K562 (cell line): ENCODE measurements at regions not wholly inside any gene's neighbourhood (a gene's known extent, or its start where the extent isn't known, plus 50 kb on each side); places are given as distances from the start of the nearest gene placed in this dataset.

ENCODE experiments used
- ATAC-seq: fragments of 200-7000 bp; cut with Tn5 transposase; 3 replicates; pipeline ENCODE4 v1.9.1; 2020; ENCODE audit warnings: moderate library complexity
- BruUV-seq: library from RNA; stranded (reverse); fragments of 400-500 nt; replicated peaks from 2 replicates; lab custom pipeline; 2021; lab: Mats Ljungman, UMichigan
- CTCF ChIA-PET: fragments of 300-600 bp; formaldehyde crosslinking; extraction: SDS; loops from one replicate; lab custom pipeline; 2021; ENCODE audit warnings: low intra/inter-chr PET ratio; lab: Yijun Ruan, JAX
- POLR2A ChIA-PET: fragments of 300-600, 350-650 bp; sonication (Branson Sonifier 250); formaldehyde crosslinking; extraction: SDS; loops from one replicate; lab custom pipeline; 2021; ENCODE audit warnings: antibody characterized with exemption, inconsistent platforms; lab: Yijun Ruan, JAX
- DNase-seq, 4 experiments: peaks; one replicate each; pipeline versions ENCODE4 v3.0.0 to v3.0.0-alpha.2; 2011 to 2018; ENCODE audit warnings: low spot score in 3 of 4, mixed read lengths in 3 of 4; ENCODE audit errors: extremely low read depth in 1 of 4
- FAIRE-seq: peaks from 2 replicates; lab custom pipeline; 2011; peaks lifted over from hg19 to GRCh38; lab: Jason Lieb, UNC
- H2AFZ ChIP-seq: 2 replicates; pipeline ENCODE4 v1.6.0; 2011; ENCODE audit warnings: low read depth, low read length, control low read depth, inconsistent platforms
- H3K27ac ChIP-seq: fragments of 200-600 bp; 3 replicates; pipeline ENCODE4 v1.8.0; 2011; ENCODE audit warnings: low read depth, mild to moderate bottlenecking, control low read depth, inconsistent platforms, low read length, moderate library complexity, mixed read lengths; ENCODE audit errors: extremely low read depth
- H3K27me3 ChIP-seq, 2 experiments: fragments of 300-600 bp in 1 of 2; 2 replicates in 1 of 2; 3 replicates in 1 of 2; pipeline versions ENCODE4 v1.6.0 to v1.8.0; 2011; ENCODE audit warnings: inconsistent platforms in 2 of 2, low read length in 2 of 2, mild to moderate bottlenecking in 1 of 2, mixed read lengths in 1 of 2, moderate library complexity in 1 of 2; ENCODE audit not compliant: control insufficient read depth in 2 of 2, insufficient read depth in 2 of 2
- H3K36me3 ChIP-seq: fragments of 300-600 bp; 3 replicates; pipeline ENCODE4 v1.8.0; 2011; ENCODE audit warnings: mild to moderate bottlenecking, low read length, inconsistent platforms; ENCODE audit not compliant: control insufficient read depth, insufficient read depth
- H3K4me1 ChIP-seq, 2 experiments: fragments of 200-600 bp in 1 of 2; replicated peaks in 1 of 2; 2 replicates in 1 of 2; 3 replicates in 1 of 2; pipeline versions ENCODE4 v1.5.1 to v1.8.0; 2011; ENCODE audit warnings: inconsistent platforms in 2 of 2, low read length in 2 of 2, mild to moderate bottlenecking in 1 of 2, mixed read lengths in 1 of 2, moderate library complexity in 1 of 2; ENCODE audit not compliant: control insufficient read depth in 2 of 2, insufficient read depth in 2 of 2
- H3K4me2 ChIP-seq: 2 replicates; pipeline ENCODE4 v1.6.1; 2011; ENCODE audit warnings: low read length, control low read depth, inconsistent platforms, mixed read lengths; ENCODE audit not compliant: insufficient read depth
- H3K4me3 ChIP-seq: fragments of 200-600 bp; sonication (generic), shearing (Covaris generic); 2 replicates; pipeline ENCODE4 v1.5.1; 2016; ENCODE audit warnings: control low read depth, inconsistent platforms
- H3K79me2 ChIP-seq: fragments of 200-600 bp; 3 replicates; pipeline ENCODE4 v1.8.0; 2011; ENCODE audit warnings: low read length, inconsistent platforms; ENCODE audit not compliant: control insufficient read depth, insufficient read depth
- H3K9ac ChIP-seq, 2 experiments: 2 replicates each; pipeline versions ENCODE4 v1.6.0 to v1.6.1; 2011; ENCODE audit warnings: low read depth in 2 of 2, low read length in 2 of 2, control low read depth in 1 of 2, inconsistent platforms in 1 of 2, mild to moderate bottlenecking in 1 of 2, mixed read lengths in 1 of 2; ENCODE audit not compliant: insufficient read depth in 1 of 2
- H3K9me1 ChIP-seq: one replicate; pipeline ENCODE4 v1.6.0; 2011; ENCODE audit warnings: inconsistent platforms, mild to moderate bottlenecking, low read length, moderate library complexity; ENCODE audit not compliant: control insufficient read depth, insufficient read depth
- H3K9me3 ChIP-seq: replicated peaks from 2 replicates; pipeline ENCODE4 v1.5.1; 2011; ENCODE audit warnings: low read depth, low read length, inconsistent platforms; ENCODE audit not compliant: control insufficient read depth, insufficient read depth
- H4K20me1 ChIP-seq: replicated peaks from 2 replicates; pipeline ENCODE4 v1.6.1; 2011; ENCODE audit warnings: low read length, inconsistent platforms, mixed read lengths; ENCODE audit not compliant: control insufficient read depth, insufficient read depth
- CEBPG ChIP-seq, 3 experiments: fragments of 200-800 bp in 1 of 3; sonication (Bioruptor generic) in 1 of 3; sonication (generic) in 1 of 3; formaldehyde crosslinking in 1 of 3; IDR thresholded peaks in 2 of 3; conservative IDR thresholded peaks in 1 of 3; 2 replicates each; pipeline versions ENCODE4 v1.6.1 to v1.8.0; 2016 to 2022; ENCODE audit warnings: missing compliant biosample characterization in 2 of 3, missing genetic modification characterization in 2 of 3, mild to moderate bottlenecking in 1 of 3, missing genetic modification reagents in 1 of 3
- CREB3 ChIP-seq: fragments of 450-650 bp; conservative IDR thresholded peaks from 2 replicates; pipeline ENCODE4 v1.6.1; 2016; ENCODE audit warnings: missing genetic modification characterization, low read depth, mild to moderate bottlenecking, missing compliant biosample characterization, moderate library complexity
- FOS ChIP-seq: IDR thresholded peaks from 3 replicates; pipeline ENCODE4 v1.6.1; 2011; ENCODE audit not compliant: insufficient read length; ENCODE audit errors: extremely low read depth
- GABPB1 ChIP-seq: sonication (generic); formaldehyde crosslinking; IDR thresholded peaks from 2 replicates; pipeline ENCODE4 v1.8.0; 2022; ENCODE audit warnings: mild to moderate bottlenecking, missing genetic modification reagents
- NCOA6 ChIP-seq: fragments of 450-650 bp; IDR thresholded peaks from 2 replicates; pipeline ENCODE4 v1.6.1; 2017; ENCODE audit warnings: mild to moderate bottlenecking
- RCOR1 ChIP-seq, 2 experiments: IDR thresholded peaks; 2 replicates each; pipeline ENCODE4 v1.6.1; 2012; ENCODE audit warnings: low read depth in 2 of 2, low read length in 2 of 2, borderline replicate concordance in 1 of 2, improper control_type of control experiment in 1 of 2
- SNIP1 ChIP-seq: fragments of 450-650 bp; IDR thresholded peaks from 2 replicates; pipeline ENCODE4 v1.7.1; 2017; ENCODE audit warnings: low read depth, mild to moderate bottlenecking
- TCF7L2 ChIP-seq: fragments of 150-350 bp; IDR thresholded peaks from 2 replicates; pipeline ENCODE4 v1.6.1; 2016; ENCODE audit warnings: low read depth, mild to moderate bottlenecking, low read length, moderate library complexity
- XRCC4 ChIP-seq: IDR thresholded peaks from one replicate; pipeline ENCODE4 v1.6.1; 2011; ENCODE audit not compliant: insufficient read depth, insufficient read length; ENCODE audit errors: extremely low read depth
- ZNF24 ChIP-seq: fragments of 450-650 bp; IDR thresholded peaks from 2 replicates; pipeline ENCODE4 v1.6.1; 2016
- ZNF668 ChIP-seq: fragments of 250-450 bp; sonication (Bioruptor Pico); IDR thresholded peaks from 2 replicates; pipeline ENCODE4 v1.8.0; 2022; ENCODE audit warnings: mild to moderate bottlenecking, inconsistent platforms
- WGBS: fragments of 100-300 bp; shearing (Covaris generic); methylation state at CpG from one replicate; pipeline ENCODE4 v1.1.6; 2016; ENCODE audit warnings: low coverage, mixed read lengths; ENCODE audit not compliant: insufficient coverage; ENCODE audit errors: missing lambda C conversion rate; 5-methylcytosine and 5-hydroxymethylcytosine counted together
- in situ Hi-C: fragments of 300-500 bp; cut with MboI; formaldehyde crosslinking; loops from 4 replicates; pipeline ENCODE4 v1.15.0; 2018; ENCODE audit warnings: inconsistent platforms, mixed read lengths
- intact Hi-C: fragments of 100-400 bp; cut with micrococcal nuclease; formaldehyde crosslinking; loops from 2 replicates; pipeline ENCODE4 v1.14.2; 2022

GRCh38 chr18:73059280-73059679 lies 191.5 kb upstream of the NETO1 start:
- no peaks in the 10 kb centered on the region for H3K9me3 ChIP-seq

DNA sequence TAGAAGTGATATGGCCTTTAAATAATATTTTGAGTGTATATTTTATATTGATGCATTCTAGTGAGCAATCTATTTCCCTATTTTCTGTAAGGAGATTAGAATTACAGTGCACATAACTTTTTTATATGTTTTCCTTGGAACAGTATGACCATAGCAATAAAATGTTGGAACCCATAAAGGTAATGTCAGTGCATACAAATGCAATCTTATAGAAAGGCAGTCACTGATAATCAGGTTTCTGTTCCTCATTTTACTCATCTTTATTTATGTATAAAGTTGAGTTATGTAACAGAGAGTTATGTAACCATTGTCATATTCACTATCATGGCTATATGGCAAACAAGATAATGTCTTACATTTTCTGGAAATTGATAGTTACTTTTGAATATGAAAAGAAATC lies 179.9 kb upstream of the NETO1 start:
- TF ChIP-seq GABPB1 (CRISPR knock-in tag): no peak
- TF ChIP-seq ZNF24: no peak
- TF ChIP-seq ZNF668: no peak
- no peak for TF ChIP-seq FOS
- no peak for TF ChIP-seq NCOA6
- TF ChIP-seq, all 486 proteins: peak for 0
- no peak for ATAC-seq
- Histone ChIP-seq H3K9me3 (no peaks in the 10 kb centered on the region), H3K36me3 (no peaks in the 10 kb centered on the region), H3K27ac (no peak overlapping the region), H3K4me2 (no peak overlapping the region), H3K27me3 (no peaks in the 10 kb centered on the region), H3K4me3 (no peak overlapping the region), H3K9me1 (no peaks in the 10 kb centered on the region), H4K20me1 (no peaks in the 10 kb centered on the region), H3K79me2 (no peaks in the 10 kb centered on the region), H3K4me1 (no peaks in the 10 kb centered on the region), H3K9ac (no peak overlapping the region), H2AFZ (no peak overlapping the region)
- no TSS peak for BruUV-seq
- FAIRE-seq: no peak
- ChIA-PET CTCF (no interaction called here), POLR2A (no interaction called here)
- in situ Hi-C loops (no loop called here), intact Hi-C loops (no loop called here)
- no peak for DNase-seq

More at GRCh38 chr18:73059280-73059679, 191.5 kb upstream of the NETO1 start:
- Histone ChIP-seq H3K79me2 (no peaks in the 10 kb centered on the region), H2AFZ (no peak overlapping the region), H3K27ac (no peak overlapping the region), H4K20me1 (no peaks in the 10 kb centered on the region), H3K27me3 (no peaks in the 10 kb centered on the region), H3K36me3 (no peaks in the 10 kb centered on the region), H3K9ac (no peak overlapping the region), H3K4me1 (no peaks in the 10 kb centered on the region), H3K9me1 (no peaks in the 10 kb centered on the region), H3K4me2 (no peak overlapping the region), H3K4me3 (no peak overlapping the region)
- no peak for DNase-seq
- TF ChIP-seq RCOR1 (IDR thresholded peaks at IDR 0.05; ENCODE audit: borderline replicate concordance in 1 of 2, low read depth in 2 of 2, low read length in 2 of 2): no peak
- no peak for TF ChIP-seq SNIP1
- TF ChIP-seq CREB3: no peak
- TF ChIP-seq TCF7L2: no peak
- TF ChIP-seq XRCC4: no peak
- TF ChIP-seq CEBPG (CRISPR knock-in tag; IDR thresholded peaks at IDR 0.05): no peak
- TF ChIP-seq CEBPG (tag; conservative IDR thresholded peaks at IDR 0.05 in 1 of 2, IDR thresholded peaks at IDR 0.05 in 1 of 2): no peak
- POLR2A ChIA-PET: no interaction called here
- in situ Hi-C loops (no loop called here), intact Hi-C loops (no loop called here)
- no peak for ATAC-seq
- CTCF ChIA-PET: no interaction called here
- 0% methylated on average over 2 of the region's 2 CpGs for WGBS
- no TSS peak for BruUV-seq
- no peak for FAIRE-seq
